PC-3 (cell line): ENCODE measurements at regions not wholly inside any gene's neighbourhood (a gene's known extent, or its start where the extent isn't known, plus 50 kb on each side); places are given as distances from the start of the nearest gene placed in this dataset.

ENCODE experiments used
- ATAC-seq: fragments of 200-7000 bp; cut with Tn5 transposase; 2 replicates; pipeline ENCODE4 v1.9.1; 2020; ENCODE audit warnings: mild to moderate bottlenecking, moderate library complexity
- BruUV-seq: library from RNA; stranded (reverse); fragments of 400-500 nt; replicated peaks from 2 replicates; lab custom pipeline; 2021; lab: Mats Ljungman, UMichigan
- CTCF ChIA-PET: fragments of 300-600 bp; sonication (Branson Sonifier 250); formaldehyde crosslinking; loops from one replicate; lab custom pipeline; 2022; ENCODE audit warnings: antibody characterized with exemption; lab: Charles Lee
- POLR2A ChIA-PET: fragments of 300-600 bp; sonication (Branson Sonifier 250); formaldehyde crosslinking; loops from one replicate; lab custom pipeline; 2022; ENCODE audit warnings: antibody characterized with exemption; ENCODE audit not compliant: unreplicated experiment; lab: Charles Lee
- DNase-seq: peaks from one replicate; pipeline ENCODE4 v3.0.0-alpha.2; 2015
- H2AFZ ChIP-seq: fragments of 300-600 bp; sonication (generic); 2 replicates; pipeline ENCODE4 v1.6.0; 2016; ENCODE audit warnings: antibody characterized with exemption, low read length
- H3F3A ChIP-seq: fragments of 300-600 bp; sonication (generic); one replicate; pipeline ENCODE4 v1.6.0; 2017; ENCODE audit warnings: antibody characterized with exemption, low read length, control low read depth, mild to moderate bottlenecking; ENCODE audit not compliant: unreplicated experiment
- H3K27ac ChIP-seq: fragments of 300-600 bp; sonication (generic); 2 replicates; pipeline ENCODE4 v1.5.1; 2016; ENCODE audit warnings: mild to moderate bottlenecking, low read length
- H3K27me3 ChIP-seq: fragments of 300-600 bp; sonication (generic); 2 replicates; pipeline ENCODE4 v1.6.1; 2016; ENCODE audit warnings: low read length, mixed read lengths
- H3K36me3 ChIP-seq: fragments of 300-600 bp; sonication (generic); 2 replicates; pipeline ENCODE4 v1.6.1; 2016; ENCODE audit warnings: low read depth, mixed run types, low read length, mixed read lengths
- H3K4me1 ChIP-seq: fragments of 300-600 bp; sonication (generic); 2 replicates; pipeline ENCODE4 v1.5.1; 2016; ENCODE audit warnings: low read length; ENCODE audit not compliant: insufficient read depth
- H3K4me2 ChIP-seq: fragments of 300-600 bp; sonication (generic); 2 replicates; pipeline ENCODE4 v1.6.0; 2016; ENCODE audit warnings: low read length
- H3K4me3 ChIP-seq: fragments of 300-600 bp; sonication (generic); 2 replicates; pipeline ENCODE4 v1.5.1; 2016; ENCODE audit warnings: mild to moderate bottlenecking, low read length, mixed read lengths
- H3K79me2 ChIP-seq: fragments of 300-600 bp; sonication (generic); 2 replicates; pipeline ENCODE4 v1.6.1; 2017; ENCODE audit warnings: low read length, mixed read lengths
- H3K9ac ChIP-seq: fragments of 300-600 bp; sonication (generic); 2 replicates; pipeline ENCODE4 v1.6.0; 2016; ENCODE audit warnings: mild to moderate bottlenecking, low read length
- H3K9me2 ChIP-seq: fragments of 300-600 bp; sonication (generic); replicated peaks from 2 replicates; pipeline ENCODE4 v1.6.1; 2016; ENCODE audit warnings: mixed run types, low read length, mixed read lengths
- H3K9me3 ChIP-seq: fragments of 300-600 bp; sonication (generic); 2 replicates; pipeline ENCODE4 v1.6.1; 2016; ENCODE audit warnings: low read length, mixed read lengths
- H4K20me1 ChIP-seq: fragments of 300-600 bp; sonication (generic); 2 replicates; pipeline ENCODE4 v1.6.1; 2016; ENCODE audit warnings: low read length, mixed read lengths
- CTCF ChIP-seq: fragments of 300-600 bp; sonication (generic); conservative IDR thresholded peaks from 2 replicates; pipeline ENCODE4 v1.5.1; 2017; ENCODE audit warnings: antibody characterized with exemption, low read depth, mild to moderate bottlenecking, low read length
- EZH2 ChIP-seq: fragments of 300-600 bp; sonication (generic); IDR thresholded peaks from one replicate; pipeline ENCODE4 v1.6.1; 2017; ENCODE audit warnings: antibody characterized with exemption, mild to moderate bottlenecking, low read length; ENCODE audit not compliant: unreplicated experiment
- EZH2phosphoT487 ChIP-seq: fragments of 300-600 bp; sonication (generic); IDR thresholded peaks from 2 replicates; pipeline ENCODE4 v1.6.1; 2018; ENCODE audit warnings: mild to moderate bottlenecking, antibody characterized with exemption, low read length, borderline replicate concordance
- intact Hi-C: fragments of 100-400 bp; cut with micrococcal nuclease; formaldehyde crosslinking; loops from 2 replicates; pipeline ENCODE4 v1.9.0; 2023

- no peak for TF ChIP-seq EZH2phosphoT487
- TF ChIP-seq EZH2, result no peak
- no peak for TF ChIP-seq CTCF
- POLR2A ChIA-PET, result no interaction called here
- intact Hi-C loops, result no loop called here
- ATAC-seq (no peak), DNase-seq (no peak)
- H3K9ac ChIP-seq, result no peak overlapping the region
- H3K4me2 ChIP-seq, result no peak overlapping the region
- H3K4me3 ChIP-seq, result no peak overlapping the region
- H2AFZ ChIP-seq, result no peak overlapping the region
- H3K27me3 ChIP-seq, result no peaks in the 10 kb centered on the region
- H3F3A ChIP-seq, result no peaks in the 10 kb centered on the region
- BruUV-seq, result no TSS peak
- no peaks in the 10 kb centered on the region for H4K20me1 ChIP-seq
- no peak overlapping the region for H3K27ac ChIP-seq
- 0 out of 2 replicates have a peak, but pooled peaks cover 13% of the 10 kb centered on the region for H3K9me3 ChIP-seq
- CTCF ChIA-PET, result no interaction called here
- H3K79me2 ChIP-seq, result no peaks in the 10 kb centered on the region
- no peaks in the 10 kb centered on the region for H3K9me2 ChIP-seq
- H3K4me1 ChIP-seq, result no peaks in the 10 kb centered on the region
- no peaks in the 10 kb centered on the region for H3K36me3 ChIP-seq
Measured at GRCh38 chr5:3889412-3890142, 293.9 kb downstream of the IRX1 start.

DNA sequence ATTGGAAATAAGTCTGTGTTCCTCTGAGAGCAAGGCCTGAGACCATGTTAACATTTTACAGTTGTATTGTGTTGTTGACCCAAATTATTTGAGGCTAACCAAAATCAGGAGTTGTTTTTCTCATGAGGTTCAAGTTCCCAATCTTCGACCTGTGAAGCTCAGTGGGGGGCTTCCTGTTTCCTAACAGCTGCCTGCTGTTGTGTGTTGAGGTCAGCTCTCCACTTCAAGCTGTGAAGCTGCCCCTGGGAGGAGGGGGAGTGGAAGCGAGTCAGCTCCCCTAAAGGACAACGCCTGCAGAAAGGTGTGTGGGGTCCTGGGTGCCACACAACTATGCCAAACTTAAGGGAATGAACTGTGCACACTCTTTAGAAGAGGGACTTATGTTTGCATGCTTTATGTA is 295.5 kb downstream of the IRX1 start:
- no peaks in the 10 kb centered on the region for H3K4me1 ChIP-seq
- DNase-seq, result no peak
- no peak overlapping the region for H3K9ac ChIP-seq
- CTCF ChIA-PET, result no interaction called here
- no peaks in the 10 kb centered on the region for H3F3A ChIP-seq
- no peaks in the 10 kb centered on the region for H4K20me1 ChIP-seq
- H3K9me2 ChIP-seq, result no peaks in the 10 kb centered on the region
- H2AFZ ChIP-seq, result no peak overlapping the region
- H3K27ac ChIP-seq, result no peak overlapping the region
- ATAC-seq, result no peak
- POLR2A ChIA-PET, result no interaction called here
- no peak overlapping the region for H3K4me3 ChIP-seq
- peaks cover 19% of the 10 kb centered on the region; the same call in 1 of the 2 replicates for H3K9me3 ChIP-seq
- no peak for TF ChIP-seq CTCF
- TF ChIP-seq EZH2, result no peak
- no peak for TF ChIP-seq EZH2phosphoT487
- no peak overlapping the region for H3K4me2 ChIP-seq
- H3K36me3 ChIP-seq, result no peaks in the 10 kb centered on the region
- no TSS peak for BruUV-seq
- H3K27me3 ChIP-seq, result no peaks in the 10 kb centered on the region
- H3K79me2 ChIP-seq, result no peaks in the 10 kb centered on the region
- intact Hi-C loops, result no loop called here

DNA sequence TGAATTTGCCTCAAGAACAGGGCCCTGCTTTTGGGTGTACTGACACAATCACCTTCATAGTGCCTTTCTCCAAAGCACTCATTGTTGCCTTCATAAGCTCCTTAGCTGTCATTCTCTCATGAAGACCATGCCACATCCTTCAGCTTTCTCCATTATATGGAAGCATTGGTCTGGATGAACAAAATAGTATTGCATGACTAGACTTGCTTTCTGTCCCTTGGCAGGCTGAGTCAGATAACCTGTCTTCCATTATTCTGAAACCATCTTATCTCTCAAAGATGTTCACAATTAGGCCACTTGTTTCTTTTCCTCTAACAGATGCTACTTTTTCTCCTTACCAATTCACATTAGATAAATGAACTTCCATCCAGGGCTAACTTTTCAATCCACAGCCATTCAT is 297.9 kb downstream of the IRX1 start:
- Histone ChIP-seq H3K4me2 (no peak overlapping the region), H3K36me3 (no peaks in the 10 kb centered on the region), H3K4me3 (no peak overlapping the region), H3K27ac (no peak overlapping the region), H2AFZ (no peak overlapping the region), H3K9ac (no peak overlapping the region), H3K9me3 (peaks cover 25% of the 10 kb centered on the region), H3K4me1 (no peaks in the 10 kb centered on the region), H3F3A (no peaks in the 10 kb centered on the region), H4K20me1 (no peaks in the 10 kb centered on the region), H3K79me2 (no peaks in the 10 kb centered on the region), H3K9me2 (no peaks in the 10 kb centered on the region), H3K27me3 (no peaks in the 10 kb centered on the region)
- POLR2A ChIA-PET, result no interaction called here
- TF ChIP-seq EZH2phosphoT487 (no peak), CTCF (no peak), EZH2 (no peak)
- no peak for ATAC-seq
- no peak for DNase-seq
- CTCF ChIA-PET, result no interaction called here
- intact Hi-C loops, result no loop called here
- no TSS peak for BruUV-seq
